ENCODE measurements at regions not wholly inside any gene's neighbourhood (a gene's known extent, or its start where the extent isn't known, plus 50 kb on each side); places are given as distances from the start of the nearest gene placed in this dataset.
"Not testable (repeated sequence)": the region's sequence is repeated elsewhere in the genome, so short reads cannot be mapped to it uniquely, and the experiment has no call there.

GRCh38 chr6:16014325-16014724 lies 114.6 kb upstream of the MYLIP start:
- H2AFZ ChIP-seq (ENCODE audit: low read length, unreplicated experiment); H3K27me3 ChIP-seq (ENCODE audit: insufficient read depth, low read length); H3K79me2 ChIP-seq (ENCODE audit: control insufficient read depth, insufficient read depth, low read length, unreplicated experiment); H3K4me1 ChIP-seq (ENCODE audit: control insufficient read depth, insufficient read depth, low read length, unreplicated experiment); H3K36me3 ChIP-seq (ENCODE audit: insufficient read depth, low read length); H3K27ac ChIP-seq (ENCODE audit: low read depth, low read length); H3K4me3 ChIP-seq (ENCODE audit: low read depth, low read length): not testable (repeated sequence)

GRCh38 chr6:16007146-16007545 lies 121.7 kb upstream of the MYLIP start:
- no peak overlapping the region for H2AFZ ChIP-seq (ENCODE audit: low read length, unreplicated experiment)
- no peak overlapping the region for H3K27ac ChIP-seq (ENCODE audit: low read depth, low read length)
- H3K4me1 ChIP-seq (ENCODE audit: control insufficient read depth, insufficient read depth, low read length, unreplicated experiment) = no peaks in the 10 kb centered on the region

DNA sequence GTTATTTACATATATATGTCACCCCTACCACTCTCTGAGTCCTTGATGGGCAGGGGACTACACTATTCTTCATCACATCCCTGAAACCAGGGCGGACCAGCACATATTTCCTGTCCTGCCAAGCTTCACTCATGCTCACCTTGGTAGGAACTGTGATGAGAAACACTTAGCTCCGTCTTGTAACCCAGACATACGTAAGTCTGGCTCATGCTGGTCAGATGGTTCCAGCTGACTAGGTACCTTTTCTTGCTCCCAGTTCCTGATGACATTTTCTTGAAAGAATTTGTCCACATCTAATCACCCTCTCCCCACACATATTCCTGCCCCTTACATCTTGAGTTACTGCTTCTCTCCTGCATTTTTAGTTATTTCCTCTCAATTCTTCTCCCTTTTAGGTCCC lies 122.2 kb upstream of the MYLIP start:
- Histone ChIP-seq H3K4me1 (ENCODE audit: control insufficient read depth, insufficient read depth, low read length, unreplicated experiment) (no peaks in the 10 kb centered on the region), H2AFZ (ENCODE audit: low read length, unreplicated experiment) (no peak overlapping the region), H3K27me3 (ENCODE audit: insufficient read depth, low read length) (no peaks in the 10 kb centered on the region; the same call in 1 of the 2 replicates), H3K4me3 (ENCODE audit: low read depth, low read length) (no peak overlapping the region), H3K36me3 (ENCODE audit: insufficient read depth, low read length) (no peaks in the 10 kb centered on the region), H3K27ac (ENCODE audit: low read depth, low read length) (no peak overlapping the region), H3K79me2 (ENCODE audit: control insufficient read depth, insufficient read depth, low read length, unreplicated experiment) (no peaks in the 10 kb centered on the region)

More at GRCh38 chr6:16007146-16007545, 121.7 kb upstream of the MYLIP start:
- Histone ChIP-seq H3K36me3 (ENCODE audit: insufficient read depth, low read length) (no peaks in the 10 kb centered on the region), H3K27me3 (ENCODE audit: insufficient read depth, low read length) (no peaks in the 10 kb centered on the region; the same call in 1 of the 2 replicates), H3K79me2 (ENCODE audit: control insufficient read depth, insufficient read depth, low read length, unreplicated experiment) (no peaks in the 10 kb centered on the region), H3K4me3 (ENCODE audit: low read depth, low read length) (no peak overlapping the region)

GRCh38 chr6:16004934-16005679 lies 123.8 kb upstream of the MYLIP start:
- H3K27ac ChIP-seq (ENCODE audit: low read depth, low read length) = no peak overlapping the region
- H3K4me3 ChIP-seq (ENCODE audit: low read depth, low read length) = no peak overlapping the region
- H3K4me1 ChIP-seq (ENCODE audit: control insufficient read depth, insufficient read depth, low read length, unreplicated experiment) = no peaks in the 10 kb centered on the region
- H3K36me3 ChIP-seq (ENCODE audit: insufficient read depth, low read length) = no peaks in the 10 kb centered on the region
- no peak overlapping the region for H2AFZ ChIP-seq (ENCODE audit: low read length, unreplicated experiment)
- no peaks in the 10 kb centered on the region; the same call in 1 of the 2 replicates for H3K27me3 ChIP-seq (ENCODE audit: insufficient read depth, low read length)
- no peaks in the 10 kb centered on the region for H3K79me2 ChIP-seq (ENCODE audit: control insufficient read depth, insufficient read depth, low read length, unreplicated experiment)

GRCh38 chr6:16003197-16003491 lies 125.7 kb upstream of the MYLIP start:
- Histone ChIP-seq H3K4me3 (ENCODE audit: low read depth, low read length) (no peak overlapping the region), H3K79me2 (ENCODE audit: control insufficient read depth, insufficient read depth, low read length, unreplicated experiment) (no peaks in the 10 kb centered on the region), H3K27me3 (ENCODE audit: insufficient read depth, low read length) (no peaks in the 10 kb centered on the region; the same call in 1 of the 2 replicates), H3K27ac (ENCODE audit: low read depth, low read length) (no peak overlapping the region), H3K36me3 (ENCODE audit: insufficient read depth, low read length) (no peaks in the 10 kb centered on the region), H2AFZ (ENCODE audit: low read length, unreplicated experiment) (no peak overlapping the region), H3K4me1 (ENCODE audit: control insufficient read depth, insufficient read depth, low read length, unreplicated experiment) (no peaks in the 10 kb centered on the region)

- Histone ChIP-seq H2AFZ (ENCODE audit: low read length, unreplicated experiment) (no peak overlapping the region), H3K4me1 (ENCODE audit: control insufficient read depth, insufficient read depth, low read length, unreplicated experiment) (no peaks in the 10 kb centered on the region)
Observed at GRCh38 chr6:16002332-16003196, 126.3 kb upstream of the MYLIP start.

GRCh38 chr6:16001158-16001557 lies 127.7 kb upstream of the MYLIP start:
- Histone ChIP-seq H3K4me1 (ENCODE audit: control insufficient read depth, insufficient read depth, low read length, unreplicated experiment) (no peaks in the 10 kb centered on the region), H3K4me3 (ENCODE audit: low read depth, low read length) (no peak overlapping the region), H3K27me3 (ENCODE audit: insufficient read depth, low read length) (no peaks in the 10 kb centered on the region), H3K27ac (ENCODE audit: low read depth, low read length) (no peak overlapping the region), H2AFZ (ENCODE audit: low read length, unreplicated experiment) (no peak overlapping the region), H3K79me2 (ENCODE audit: control insufficient read depth, insufficient read depth, low read length, unreplicated experiment) (no peaks in the 10 kb centered on the region), H3K36me3 (ENCODE audit: insufficient read depth, low read length) (no peaks in the 10 kb centered on the region)

More at GRCh38 chr6:16002332-16003196, 126.3 kb upstream of the MYLIP start:
- Histone ChIP-seq H3K36me3 (ENCODE audit: insufficient read depth, low read length) (no peaks in the 10 kb centered on the region), H3K4me3 (ENCODE audit: low read depth, low read length) (no peak overlapping the region), H3K79me2 (ENCODE audit: control insufficient read depth, insufficient read depth, low read length, unreplicated experiment) (no peaks in the 10 kb centered on the region), H3K27me3 (ENCODE audit: insufficient read depth, low read length) (no peaks in the 10 kb centered on the region; the same call in 1 of the 2 replicates), H3K27ac (ENCODE audit: low read depth, low read length) (no peak overlapping the region)

GRCh38 chr6:15999201-15999600 lies 129.7 kb upstream of the MYLIP start:
- no peaks in the 10 kb centered on the region for H3K79me2 ChIP-seq (ENCODE audit: control insufficient read depth, insufficient read depth, low read length, unreplicated experiment)
- no peaks in the 10 kb centered on the region for H3K36me3 ChIP-seq (ENCODE audit: insufficient read depth, low read length)
- H3K27ac ChIP-seq (ENCODE audit: low read depth, low read length) = no peak overlapping the region
- H3K4me3 ChIP-seq (ENCODE audit: low read depth, low read length) = no peak overlapping the region
- H3K4me1 ChIP-seq (ENCODE audit: control insufficient read depth, insufficient read depth, low read length, unreplicated experiment) = no peaks in the 10 kb centered on the region
- H2AFZ ChIP-seq (ENCODE audit: low read length, unreplicated experiment) = no peak overlapping the region
- H3K27me3 ChIP-seq (ENCODE audit: insufficient read depth, low read length) = no peaks in the 10 kb centered on the region

DNA sequence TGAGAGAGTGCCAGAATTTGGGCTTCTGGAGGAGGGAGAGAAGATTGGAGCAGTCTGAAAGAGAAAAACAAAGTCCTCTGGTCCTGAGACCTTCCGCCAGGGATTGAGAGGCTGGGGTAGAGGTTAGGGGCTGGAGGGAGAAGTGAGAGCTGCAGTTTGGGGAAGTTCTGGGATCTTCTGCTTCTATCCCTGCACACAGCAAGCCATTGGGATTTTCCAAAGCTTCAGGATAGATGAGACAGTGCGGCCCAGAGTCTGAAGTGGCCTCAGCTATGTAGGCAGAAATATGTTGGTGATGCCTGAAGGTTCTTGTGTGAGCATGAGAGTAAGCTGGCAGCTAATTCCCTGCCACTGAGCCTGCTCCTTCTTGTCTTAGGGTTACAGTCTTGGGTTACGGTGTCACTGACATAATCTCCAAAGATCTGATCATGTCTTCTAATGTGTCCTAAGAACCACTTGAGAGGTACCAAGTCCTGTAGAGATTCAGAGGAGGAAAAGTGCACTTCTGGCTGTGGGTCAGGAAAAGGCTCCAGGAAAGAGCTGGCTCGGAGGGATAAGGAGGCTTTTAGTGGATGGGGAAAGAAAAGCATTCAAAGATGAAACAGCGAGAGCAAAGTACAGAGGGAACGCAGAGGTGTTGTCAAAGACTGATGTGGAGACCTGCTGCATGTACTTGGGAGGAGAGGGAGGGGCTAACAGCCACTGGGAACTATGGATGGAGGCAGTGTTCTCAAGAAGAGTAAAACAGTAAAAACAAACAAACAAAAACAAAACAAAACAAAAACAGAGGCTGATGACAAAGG lies 131.1 kb upstream of the MYLIP start:
- Histone ChIP-seq H3K4me1 (ENCODE audit: control insufficient read depth, insufficient read depth, low read length, unreplicated experiment) (no peaks in the 10 kb centered on the region), H3K27ac (ENCODE audit: low read depth, low read length) (no peak overlapping the region), H3K27me3 (ENCODE audit: insufficient read depth, low read length) (no peaks in the 10 kb centered on the region), H2AFZ (ENCODE audit: low read length, unreplicated experiment) (no peak overlapping the region), H3K4me3 (ENCODE audit: low read depth, low read length) (no peak overlapping the region), H3K36me3 (ENCODE audit: insufficient read depth, low read length) (no peaks in the 10 kb centered on the region), H3K79me2 (ENCODE audit: control insufficient read depth, insufficient read depth, low read length, unreplicated experiment) (no peaks in the 10 kb centered on the region)

DNA sequence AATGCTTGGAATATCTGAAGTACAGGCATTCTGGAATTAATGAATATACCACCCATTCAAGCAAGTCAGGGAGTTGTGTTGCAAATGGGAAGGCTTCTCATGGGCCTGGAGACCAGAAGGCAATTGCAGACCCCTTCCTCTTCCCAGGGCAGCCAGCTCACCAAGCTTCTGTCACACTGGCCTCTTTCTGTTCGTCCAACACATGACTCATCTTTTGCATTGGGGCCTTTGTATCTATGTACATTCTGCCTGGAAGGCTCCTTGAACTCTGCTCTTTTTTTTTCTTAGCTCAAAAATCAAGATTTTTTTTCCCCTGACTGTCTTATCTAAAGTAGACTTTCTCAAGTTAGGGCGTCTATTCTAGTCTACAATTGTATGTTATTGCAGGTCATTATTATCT lies 132.9 kb upstream of the MYLIP start:
- H3K4me1 ChIP-seq (ENCODE audit: control insufficient read depth, insufficient read depth, low read length, unreplicated experiment) = no peaks in the 10 kb centered on the region
- no peak overlapping the region for H2AFZ ChIP-seq (ENCODE audit: low read length, unreplicated experiment)
- no peak overlapping the region for H3K27ac ChIP-seq (ENCODE audit: low read depth, low read length)
- no peaks in the 10 kb centered on the region for H3K36me3 ChIP-seq (ENCODE audit: insufficient read depth, low read length)
- H3K4me3 ChIP-seq (ENCODE audit: low read depth, low read length) = no peak overlapping the region
- H3K27me3 ChIP-seq (ENCODE audit: insufficient read depth, low read length) = no peaks in the 10 kb centered on the region
- H3K79me2 ChIP-seq (ENCODE audit: control insufficient read depth, insufficient read depth, low read length, unreplicated experiment) = no peaks in the 10 kb centered on the region

Measured in ACC112 (cell line).